Stimulated activated CD8-positive, alpha-beta memory T cell treated with anti-CD3 and anti-CD28 coated beads, Interleukin-4, amount 100 ng/mL, for 1 hour (primary cell): ENCODE measurements at regions not wholly inside any gene's neighbourhood (a gene's known extent, or its start where the extent isn't known, plus 50 kb on each side); places are given as distances from the start of the nearest gene placed in this dataset.
A peak's percentile ranks its signal among the peaks of the same experiment; 100 is the strongest.

Source experiments
- DNase-seq, 2 donors: peaks; one replicate each; pipeline ENCODE4 v3.0.0-alpha.2; 2020; ENCODE audit warnings: low read depth in 2 of 2, low spot score in 1 of 2

DNA sequence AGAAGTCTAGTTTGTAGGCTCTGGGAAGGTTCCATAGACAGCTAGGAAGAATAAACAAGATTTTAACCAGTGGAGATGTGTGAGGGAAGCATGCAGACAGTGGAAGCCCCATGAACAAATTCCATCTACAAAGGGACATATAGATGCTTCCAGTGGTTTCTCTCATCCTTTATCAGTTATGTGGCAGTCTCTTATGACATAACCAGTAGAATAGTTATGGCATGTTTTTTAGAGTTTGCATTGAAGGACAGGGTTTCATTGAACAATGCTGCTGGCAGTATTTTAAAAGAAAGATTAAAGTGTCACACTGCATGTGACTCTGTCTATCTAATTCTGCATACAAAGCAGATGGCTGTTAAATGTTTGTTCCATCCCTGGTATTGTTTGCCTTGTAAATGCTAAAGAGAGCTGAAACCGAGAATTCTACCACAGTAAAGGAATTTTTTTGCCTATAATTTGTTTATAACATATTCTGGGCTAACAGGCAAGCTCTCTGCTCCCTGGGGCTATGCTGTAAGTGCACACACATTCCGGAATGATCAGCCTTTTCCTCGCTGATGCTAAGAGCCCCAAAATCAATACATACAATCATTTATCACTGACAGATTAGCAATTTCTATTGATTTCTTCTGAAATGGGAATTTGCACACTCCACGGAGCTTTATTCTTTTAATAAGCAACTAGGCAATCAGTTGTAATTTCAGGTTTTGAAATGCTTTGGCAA, 76.8 kb upstream of the PELI1 start:
- DNase-seq, result no peak

DNA sequence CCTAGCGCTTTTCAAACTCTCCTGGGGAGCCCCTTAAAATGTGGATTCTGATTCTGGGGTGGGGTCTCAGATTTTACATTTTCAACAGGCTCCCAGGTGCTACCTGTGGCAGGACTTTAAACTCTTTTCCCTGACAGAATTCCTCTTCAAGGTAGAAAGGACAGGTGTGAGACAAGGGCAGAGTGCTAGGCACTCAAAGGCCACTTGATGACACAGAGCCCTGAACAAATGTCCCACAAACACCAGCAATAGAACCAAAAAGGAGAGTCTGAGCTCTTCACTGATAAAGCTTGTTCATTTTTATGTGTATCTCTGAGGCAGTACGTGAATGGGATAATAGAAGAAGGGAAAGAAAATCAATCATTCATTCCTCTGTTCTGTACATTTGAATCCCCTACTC, 77.7 kb upstream of the PELI1 start:
- no peak for DNase-seq

DNA sequence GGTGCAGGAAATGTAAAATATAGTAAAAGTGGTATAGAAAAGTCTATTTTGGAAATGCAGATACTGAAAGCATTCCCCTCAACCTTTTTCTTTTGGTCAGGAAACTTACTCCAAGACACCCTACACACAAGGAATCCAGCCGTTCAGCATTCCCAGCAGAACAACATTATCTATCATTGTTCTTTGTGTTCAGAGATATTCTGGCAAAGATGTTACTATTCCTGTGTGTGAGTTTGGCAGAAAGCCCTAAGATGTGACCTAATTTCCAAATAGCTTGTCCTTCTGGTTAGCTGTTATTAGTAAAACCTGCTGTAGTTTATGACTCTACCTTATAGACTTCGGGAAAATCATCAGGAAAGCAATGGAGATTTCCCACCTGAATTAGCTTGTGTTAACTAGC, 78.1 kb upstream of the PELI1 start:
- no peak for DNase-seq

DNA sequence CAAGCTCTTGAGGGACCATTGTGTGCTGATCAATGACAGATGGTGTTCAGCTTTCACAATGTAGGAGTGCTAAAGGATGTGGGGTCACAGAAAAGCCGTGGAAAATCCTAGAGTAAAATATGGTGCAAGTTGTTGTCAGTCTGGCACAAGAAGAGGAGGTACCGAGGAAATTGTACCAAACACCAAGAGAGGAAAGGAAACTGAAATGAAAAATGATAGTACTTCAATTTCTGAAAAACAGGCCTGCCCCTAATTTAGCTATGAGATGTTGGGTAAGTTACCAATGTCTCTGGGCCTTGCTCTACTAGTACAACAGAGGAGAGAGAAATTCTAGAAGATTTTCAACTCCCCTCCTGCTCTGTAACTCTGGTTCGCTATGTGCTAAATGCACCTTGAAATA, 78.8 kb upstream of the PELI1 start:
- no peak for DNase-seq

DNA sequence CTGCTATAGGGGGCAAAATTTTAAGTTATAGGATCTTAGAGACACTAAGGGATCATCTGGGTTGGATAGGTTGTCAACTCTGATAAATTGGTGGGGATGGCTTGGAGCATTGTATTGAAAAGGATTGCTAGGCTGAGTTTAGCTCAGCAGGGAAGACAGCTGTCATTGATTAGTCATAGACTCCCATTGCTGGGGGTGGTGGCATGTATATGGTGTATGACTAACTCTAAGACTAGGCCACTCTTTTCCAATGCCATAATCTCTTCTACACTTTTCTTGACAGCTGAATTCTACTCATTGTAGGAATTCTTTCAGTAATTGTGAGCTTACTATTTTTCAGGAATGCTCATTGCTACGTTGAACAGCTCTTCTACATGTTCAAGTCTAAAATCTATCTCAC, 81.3 kb upstream of the PELI1 start:
- DNase-seq, result no peak

DNA sequence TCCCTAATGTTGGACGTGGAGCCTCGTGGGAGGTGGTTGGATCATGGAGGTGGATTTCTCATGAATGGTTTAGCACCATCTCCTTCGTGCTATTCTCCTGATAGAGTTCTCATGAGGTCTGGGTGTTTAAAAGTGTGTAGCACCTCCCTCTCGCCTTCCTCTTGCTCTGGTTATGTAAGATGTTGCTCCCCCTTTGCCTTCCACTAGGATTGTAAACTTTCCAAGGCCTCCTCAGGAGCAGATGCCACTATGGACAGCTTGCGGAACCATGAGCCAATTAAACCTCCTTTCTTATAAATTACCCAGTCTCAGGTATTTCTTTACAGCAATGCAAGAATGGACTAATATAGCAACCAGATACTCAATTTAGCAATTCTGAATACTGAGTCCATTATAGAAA, 82.4 kb upstream of the PELI1 start:
- no peak for DNase-seq

DNA sequence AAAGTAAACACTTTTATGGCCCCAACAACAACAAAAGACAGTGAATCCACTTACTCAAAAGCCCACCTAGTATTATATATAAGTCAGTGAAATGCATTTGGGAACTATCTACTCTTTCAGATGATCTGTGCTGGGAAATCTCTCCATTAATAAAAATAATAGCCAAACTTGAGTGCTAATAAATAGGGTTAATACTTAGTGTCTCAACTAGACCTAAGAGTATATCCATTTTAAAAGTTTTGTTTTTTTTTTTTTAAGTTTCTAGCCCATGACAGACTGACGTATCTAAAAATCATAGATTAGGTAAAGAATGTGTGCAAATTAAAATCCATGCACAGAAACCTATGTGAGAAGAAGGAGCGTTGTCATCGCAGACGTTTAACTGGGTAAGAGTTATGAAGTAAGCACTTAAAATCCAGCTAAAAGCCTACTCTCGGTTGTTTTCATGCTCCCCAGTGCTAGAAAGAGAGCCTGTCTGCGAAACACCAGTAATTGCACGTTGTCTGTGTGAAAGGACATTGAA, 83.4 kb upstream of the PELI1 start:
- DNase-seq, result no peak

DNA sequence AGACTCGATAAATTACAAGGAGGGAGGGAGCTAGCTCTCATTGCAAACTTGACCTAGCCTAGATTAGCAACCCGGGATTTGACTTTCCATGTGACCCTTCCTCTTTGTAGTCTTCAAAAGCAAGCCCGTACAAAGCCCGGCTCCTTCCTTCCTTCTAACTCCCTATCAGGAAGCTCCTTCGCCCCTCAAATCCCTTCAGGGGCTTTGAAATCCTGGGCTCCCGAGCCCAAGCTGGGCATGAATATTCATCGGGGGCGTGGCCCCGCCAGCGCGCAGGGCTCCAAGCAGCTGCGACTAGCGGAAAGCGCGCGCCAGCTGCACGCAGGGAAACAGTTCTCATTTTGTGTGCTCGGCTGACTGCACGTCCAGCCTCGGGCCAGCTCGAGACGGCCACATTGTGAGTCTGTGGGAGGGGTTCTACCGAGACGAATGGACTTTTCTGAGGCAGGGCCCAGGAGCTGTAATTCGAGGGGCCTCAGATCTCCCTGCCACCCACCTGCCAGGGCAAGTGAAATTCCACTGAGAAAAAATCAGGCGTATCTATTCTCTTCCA, 84.0 kb upstream of the PELI1 start:
- peak; percentile 25 to 32 for DNase-seq

DNA sequence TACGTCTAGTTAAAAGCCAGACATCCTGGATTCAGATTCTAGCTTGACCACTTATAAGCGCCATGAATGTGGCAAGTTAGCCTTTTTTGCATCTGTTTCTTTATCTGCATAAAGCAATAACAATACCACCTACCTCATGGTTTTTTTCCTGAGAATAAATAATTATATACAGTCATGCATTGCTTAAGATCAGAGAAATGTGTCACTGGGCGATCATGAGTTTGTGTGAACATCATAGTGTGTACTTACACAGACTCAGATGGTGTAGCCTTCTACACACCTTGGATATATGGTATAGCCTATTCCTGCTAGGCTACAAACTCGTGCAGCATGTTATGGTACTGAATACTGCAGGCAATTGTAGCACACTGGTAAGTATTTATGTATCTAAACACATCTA, 84.7 kb upstream of the PELI1 start:
- DNase-seq, result no peak

DNA sequence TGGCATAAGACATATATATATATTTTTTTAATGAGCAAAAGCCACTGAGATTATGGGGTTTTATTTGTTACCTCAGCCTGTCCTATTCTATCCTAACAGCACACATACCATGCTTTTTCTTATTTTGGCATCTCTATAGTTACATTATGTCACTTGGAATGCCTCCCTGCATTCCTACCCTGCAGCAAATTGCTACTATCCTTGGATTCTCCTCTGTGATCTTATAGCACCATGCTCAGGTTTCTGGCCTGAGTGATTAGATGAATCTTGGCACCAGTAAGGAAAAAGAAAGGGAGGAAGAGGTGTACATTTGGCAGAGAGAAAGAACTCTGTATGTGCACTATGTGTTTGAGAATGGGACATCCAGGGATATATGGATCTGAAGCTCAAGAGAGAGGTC, 86.3 kb upstream of the PELI1 start:
- DNase-seq, result no peak

DNA sequence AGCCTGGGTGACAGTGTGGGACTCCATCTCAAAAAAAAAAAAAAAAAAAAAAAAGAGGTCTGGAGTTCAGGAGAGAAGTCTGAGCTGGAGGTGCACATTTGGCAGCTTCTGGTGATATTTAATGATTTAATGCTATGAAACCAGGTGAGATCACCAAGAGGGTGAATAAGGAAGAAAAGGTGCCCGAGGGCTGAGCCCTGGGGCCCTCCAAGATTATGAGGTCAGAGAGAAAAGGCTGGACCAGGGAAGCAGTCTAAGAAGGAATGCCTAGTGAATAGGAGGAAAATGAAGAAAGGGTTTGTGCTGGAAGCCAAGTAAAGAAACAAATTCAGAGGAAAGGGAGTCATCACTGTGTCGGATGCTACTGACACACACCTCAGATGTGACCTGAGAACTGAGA, 88.0 kb upstream of the PELI1 start:
- no peak for DNase-seq

DNA sequence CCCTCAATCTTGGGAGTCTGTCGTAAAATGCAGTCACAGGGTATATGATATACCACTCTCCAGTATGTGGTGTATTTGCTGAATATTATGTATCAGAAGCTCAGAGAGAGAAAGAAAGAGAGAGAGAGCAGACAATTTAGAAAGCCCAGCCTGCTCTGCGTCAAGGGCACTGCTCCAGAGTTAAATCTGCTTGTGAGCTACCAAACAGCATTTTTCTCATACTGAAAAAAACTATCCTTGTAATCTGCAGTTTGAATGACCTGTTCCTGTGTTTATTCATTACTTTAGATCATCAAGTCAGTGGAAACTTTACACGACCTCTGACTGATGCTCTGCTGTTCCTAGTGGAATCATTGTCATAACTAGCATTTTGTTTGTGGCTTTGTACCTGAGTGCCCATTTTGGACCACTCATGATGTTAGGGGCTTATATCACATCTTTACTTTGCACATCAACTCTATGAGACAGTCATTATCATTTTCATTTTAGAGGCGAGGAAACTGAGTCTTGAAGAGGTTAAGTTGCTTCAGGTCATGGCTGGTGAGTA, 89.2 kb upstream of the PELI1 start:
- DNase-seq, result no peak

DNA sequence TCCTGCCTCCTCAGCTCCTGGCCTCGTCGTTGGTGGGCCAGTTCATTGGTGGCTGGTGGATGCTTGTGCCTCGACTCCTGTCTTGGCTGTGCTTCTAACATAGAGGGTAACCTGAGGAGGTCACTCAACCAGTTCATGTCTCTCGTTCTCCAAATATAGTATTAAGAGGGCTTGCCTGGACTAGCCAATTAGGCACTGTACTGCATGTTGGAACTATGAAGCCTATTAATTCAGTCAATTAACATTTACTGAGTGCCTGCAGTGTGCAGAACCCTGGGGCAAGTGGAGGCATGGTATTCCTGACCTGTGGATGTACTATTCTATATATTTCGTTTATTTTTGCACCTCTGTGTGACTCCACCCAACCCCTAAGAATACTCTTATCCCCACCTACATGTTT, 89.9 kb upstream of the PELI1 start:
- no peak for DNase-seq

DNA sequence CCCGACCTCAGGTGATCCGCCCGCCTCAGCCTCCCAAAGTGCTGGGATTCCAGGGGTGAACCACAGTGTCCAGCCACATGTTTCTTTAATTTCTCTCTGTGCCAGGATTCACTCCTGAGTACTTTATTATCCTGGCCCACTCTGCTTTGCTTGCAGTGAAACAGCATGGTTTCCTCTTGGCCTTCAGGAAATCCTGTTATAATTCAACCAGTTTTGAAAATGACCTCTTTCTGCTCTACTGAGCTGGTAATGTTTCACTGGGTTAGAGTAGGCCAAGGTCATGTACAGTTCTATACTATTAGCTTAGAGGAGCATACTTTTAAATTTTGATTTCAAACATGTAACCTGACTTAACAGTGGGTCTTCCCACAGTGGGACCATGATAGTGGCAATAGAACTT, 90.6 kb upstream of the PELI1 start:
- no peak for DNase-seq

DNA sequence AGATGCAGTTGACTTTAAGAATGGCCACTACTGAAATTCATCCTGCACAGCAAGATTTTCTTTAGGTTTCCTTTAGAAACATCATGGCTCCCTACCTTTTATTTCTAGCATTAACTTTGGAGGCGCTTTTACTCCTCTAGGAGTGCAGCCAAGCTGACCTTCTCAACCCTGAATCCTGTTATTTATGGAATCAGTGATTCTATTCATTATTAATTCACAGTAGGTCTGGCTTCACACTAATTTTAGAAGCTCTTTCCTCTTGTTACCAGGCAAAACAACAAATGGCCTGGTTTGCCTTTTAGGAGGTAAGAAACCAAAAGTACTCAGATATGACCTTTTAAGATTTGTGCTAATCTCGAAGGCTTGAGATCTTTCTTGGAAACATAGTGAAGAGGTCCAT, 93.0 kb upstream of the PELI1 start:
- no peak for DNase-seq

DNA sequence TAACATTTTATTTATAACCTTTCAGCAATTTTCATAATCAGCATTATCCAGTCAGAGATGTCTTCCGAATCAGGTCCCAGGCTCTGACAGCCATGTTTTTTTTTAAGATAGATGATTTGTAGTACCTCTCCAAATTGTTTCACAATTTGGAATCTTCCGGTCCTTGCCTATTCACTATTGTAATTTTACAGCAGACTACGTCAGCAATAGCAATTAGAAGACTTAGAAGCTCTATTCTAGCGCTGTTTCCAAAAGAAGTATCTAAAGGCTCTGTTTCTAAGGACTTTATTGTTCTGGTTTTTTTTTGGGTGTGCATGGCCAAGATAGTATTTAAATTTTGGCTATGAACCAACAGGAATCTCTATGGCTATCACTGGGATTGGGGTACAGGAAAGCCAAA, 94.6 kb upstream of the PELI1 start:
- no peak for DNase-seq

DNA sequence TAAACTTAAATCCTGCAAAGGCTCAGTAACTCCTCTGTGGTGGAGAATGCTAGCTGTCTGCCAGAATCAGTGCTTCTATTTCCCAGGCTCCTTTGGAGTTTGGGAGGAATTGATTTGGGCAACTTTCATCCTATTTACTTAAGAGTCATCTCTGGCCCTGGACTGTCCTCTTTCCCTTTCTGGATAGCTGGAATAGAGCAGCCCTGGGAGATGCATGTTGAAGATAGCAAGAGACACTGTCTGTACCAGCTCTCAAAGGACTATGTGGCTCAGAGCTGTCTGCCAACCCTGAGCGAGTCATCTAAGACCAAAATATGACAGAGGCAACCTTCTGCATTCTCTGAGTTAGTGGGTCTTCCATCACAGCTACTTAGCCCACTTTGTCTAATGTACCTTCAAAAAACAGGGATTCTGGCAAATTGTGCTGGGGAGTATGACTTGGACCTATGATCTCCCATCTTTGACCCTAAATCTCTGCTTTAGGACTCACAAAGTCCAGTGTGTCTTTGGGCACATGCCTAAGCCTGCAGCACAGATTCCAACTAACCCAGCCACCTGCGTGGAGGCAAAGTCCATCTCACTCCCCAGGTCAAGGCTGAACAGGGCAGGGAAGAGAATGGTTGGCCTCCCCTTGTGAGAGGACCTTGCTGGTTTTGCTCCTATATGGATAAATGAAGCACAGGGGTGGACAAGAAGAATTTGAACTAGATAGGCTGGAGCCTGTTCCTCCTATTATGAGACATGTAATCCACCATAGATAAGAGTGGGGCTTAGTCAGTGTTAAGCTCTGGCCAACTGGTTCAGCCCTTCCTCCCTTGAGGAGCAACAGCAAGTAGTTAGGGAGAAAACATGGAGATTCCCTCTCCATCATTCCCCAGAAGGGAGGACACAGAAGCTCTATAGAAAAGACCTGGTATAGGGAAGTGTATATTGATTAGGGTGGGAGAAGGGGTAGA, 99.1 kb upstream of the PELI1 start:
- DNase-seq, result no peak

DNA sequence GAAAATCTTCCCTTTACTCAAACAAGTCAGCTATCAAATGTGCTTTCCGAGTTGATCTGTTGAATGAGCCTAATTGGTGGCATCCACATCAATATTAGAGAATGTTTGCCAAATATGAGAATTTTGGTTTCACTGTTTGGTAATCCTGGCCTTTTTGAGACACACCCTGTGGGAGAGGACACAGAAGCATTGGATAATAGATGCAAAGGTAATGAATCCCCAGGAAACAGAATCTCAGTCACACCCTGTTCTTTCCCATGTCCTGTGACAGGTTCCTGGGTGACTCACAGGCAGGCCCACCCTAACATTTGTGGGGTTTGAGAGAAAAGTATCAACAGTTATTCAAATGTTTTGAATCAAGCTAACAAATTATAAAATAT, 99.8 kb upstream of the PELI1 start:
- DNase-seq, result no peak

DNA sequence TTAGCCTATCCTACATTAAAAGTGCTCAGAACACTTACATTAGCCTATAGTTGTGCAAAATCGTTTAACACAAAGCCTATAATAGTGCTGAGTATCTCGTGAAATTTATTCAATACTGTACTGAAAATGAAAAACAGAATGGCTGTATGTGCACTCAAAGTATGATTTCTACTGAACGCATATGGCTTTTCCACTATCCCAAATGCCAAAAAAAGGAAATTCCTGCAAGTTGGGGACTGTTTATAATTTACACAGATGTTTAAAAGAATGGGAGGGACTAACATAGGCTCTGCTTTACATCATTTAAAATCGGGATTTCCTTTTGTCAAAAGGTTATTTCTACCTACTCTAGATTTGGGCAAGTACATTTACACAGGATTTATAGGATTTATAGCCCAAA, 101.4 kb upstream of the PELI1 start:
- DNase-seq, result no peak

DNA sequence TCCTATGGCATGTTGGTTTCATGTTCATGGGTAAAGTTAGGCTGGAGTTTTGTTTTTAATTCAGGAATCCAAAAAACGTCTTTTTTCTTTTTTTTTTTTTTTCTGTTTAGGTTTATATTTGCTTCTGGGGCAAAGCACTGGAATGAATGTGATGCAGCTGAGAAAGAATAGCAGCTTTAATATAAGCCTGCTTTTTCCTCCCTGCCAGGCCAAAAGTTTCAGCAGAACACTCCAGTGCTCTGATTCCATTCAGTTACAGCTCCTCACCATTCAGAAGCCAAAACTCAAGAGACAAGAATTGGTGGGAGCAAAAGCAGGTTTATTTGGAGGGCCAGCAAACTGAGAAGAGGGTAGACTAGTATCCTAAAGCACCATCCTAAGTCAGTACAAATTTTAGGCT, 102.7 kb upstream of the PELI1 start:
- DNase-seq, result no peak

DNA sequence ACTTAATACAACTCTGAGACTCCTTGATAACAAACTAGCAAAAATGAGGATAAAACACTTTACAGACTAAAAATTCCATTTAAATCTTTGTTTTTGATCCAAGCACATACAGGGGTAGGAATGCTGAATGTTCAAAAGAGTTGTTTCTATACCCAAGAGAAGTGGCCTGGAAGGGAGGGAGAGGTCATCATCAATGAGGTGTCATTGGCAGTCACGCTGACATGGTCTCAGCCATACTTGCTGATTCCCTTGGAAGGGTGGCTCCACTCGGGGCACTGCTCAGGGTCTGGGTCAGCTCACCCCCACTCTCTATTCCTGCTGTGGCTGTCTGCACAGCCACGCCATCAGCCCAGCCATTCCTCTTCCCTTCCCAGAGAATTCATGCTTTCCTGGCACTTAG, 105.2 kb upstream of the PELI1 start:
- no peak for DNase-seq

DNA sequence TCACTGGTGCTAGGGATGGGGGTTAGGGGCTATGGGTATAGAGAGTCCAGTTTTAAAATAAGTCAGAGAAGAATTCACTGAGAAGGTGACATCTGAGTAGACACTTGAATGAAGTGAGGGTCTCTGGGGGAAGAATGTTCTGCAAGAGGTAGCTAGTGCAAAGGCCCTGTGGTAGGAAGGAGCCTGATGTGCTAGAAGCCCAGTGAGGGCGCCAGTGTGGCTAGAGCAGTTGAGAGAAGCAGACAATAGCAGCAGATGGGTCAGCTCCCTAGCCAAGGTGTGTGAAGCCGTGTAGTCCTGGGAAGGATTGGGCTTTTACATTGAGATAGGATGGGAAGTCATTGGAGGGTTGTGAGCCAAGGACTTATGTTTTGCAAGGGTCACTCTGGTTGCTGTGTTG, 105.8 kb upstream of the PELI1 start:
- DNase-seq, result no peak
